ENCODE measurements at regions not wholly inside any gene's neighbourhood (a gene's known extent, or its start where the extent isn't known, plus 50 kb on each side); places are given as distances from the start of the nearest gene placed in this dataset.

- no peak for DNase-seq (ENCODE audit: low read depth in 1 of 2, low spot score in 1 of 2)
- TF ChIP-seq JUND (IDR thresholded peaks at IDR 0.05; ENCODE audit: low read depth), result no peak
- in situ Hi-C loops (cut with HindIII; ENCODE audit: low pct_unique_long_range_greater_than_20kb, low sequenced_read_pairs), result no loop called here
Measured at GRCh38 chr11:122172352-122173073, 56.5 kb upstream of the BLID start.

- TF ChIP-seq JUND (IDR thresholded peaks at IDR 0.05; ENCODE audit: low read depth), result no peak
- in situ Hi-C loops (cut with HindIII; ENCODE audit: low pct_unique_long_range_greater_than_20kb, low sequenced_read_pairs), result no loop called here
- DNase-seq (ENCODE audit: low read depth in 1 of 2, low spot score in 1 of 2), result no peak
Measured at GRCh38 chr11:122170815-122171475, 54.9 kb upstream of the BLID start.

- no peak for TF ChIP-seq JUND (IDR thresholded peaks at IDR 0.05; ENCODE audit: low read depth)
- in situ Hi-C loops (cut with HindIII; ENCODE audit: low pct_unique_long_range_greater_than_20kb, low sequenced_read_pairs), result no loop called here
- no peak for DNase-seq (ENCODE audit: low read depth in 1 of 2, low spot score in 1 of 2)
Measured at GRCh38 chr11:122168218-122168617, 52.2 kb upstream of the BLID start.

GRCh38 chr11:122167100-122167499 is 51.1 kb upstream of the BLID start:
- TF ChIP-seq JUND (IDR thresholded peaks at IDR 0.05; ENCODE audit: low read depth), result no peak
- in situ Hi-C loops (cut with HindIII; ENCODE audit: low pct_unique_long_range_greater_than_20kb, low sequenced_read_pairs), result no loop called here
- DNase-seq (ENCODE audit: low read depth in 1 of 2, low spot score in 1 of 2), result no peak

GRCh38 chr11:122165607-122166371 is 49.8 kb upstream of the BLID start:
- no peak for DNase-seq (ENCODE audit: low read depth in 1 of 2, low spot score in 1 of 2)
- in situ Hi-C loops (cut with HindIII; ENCODE audit: low pct_unique_long_range_greater_than_20kb, low sequenced_read_pairs), result no loop called here

More at GRCh38 chr11:122165607-122166371, 49.8 kb upstream of the BLID start:
- TF ChIP-seq JUND (IDR thresholded peaks at IDR 0.05; ENCODE audit: low read depth), result no peak
